HG03571 (cell line): ENCODE measurements at regions not wholly inside any gene's neighbourhood (a gene's known extent, or its start where the extent isn't known, plus 50 kb on each side); places are given as distances from the start of the nearest gene placed in this dataset.
"Not testable (repeated sequence)": the region's sequence is repeated elsewhere in the genome, so short reads cannot be mapped to it uniquely, and the experiment has no call there.

Experiments
- ATAC-seq: cut with Tn5 transposase; IDR thresholded peaks from one replicate; pipeline ENCODE4 v1.9.1; 2021; ENCODE audit not compliant: unreplicated experiment

DNA sequence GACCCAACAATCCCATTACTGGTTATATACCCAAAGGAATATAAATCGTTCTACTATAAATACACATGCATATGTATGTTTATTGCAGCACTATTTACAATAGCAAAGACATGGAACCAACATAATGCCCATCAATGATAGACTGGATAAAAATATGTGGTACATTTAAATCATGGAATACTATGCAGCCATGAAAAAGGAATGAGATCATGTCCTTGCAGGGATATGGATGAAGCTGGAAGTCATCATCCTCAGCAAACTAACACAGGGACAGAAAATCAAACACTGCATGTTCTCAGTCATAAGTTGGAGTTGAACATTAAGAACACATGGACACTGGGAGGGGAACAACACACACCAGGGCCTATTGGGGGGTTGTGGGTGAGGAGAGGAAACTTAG, 741.8 kb downstream of the CDH18 start:
- not testable (repeated sequence) for ATAC-seq

DNA sequence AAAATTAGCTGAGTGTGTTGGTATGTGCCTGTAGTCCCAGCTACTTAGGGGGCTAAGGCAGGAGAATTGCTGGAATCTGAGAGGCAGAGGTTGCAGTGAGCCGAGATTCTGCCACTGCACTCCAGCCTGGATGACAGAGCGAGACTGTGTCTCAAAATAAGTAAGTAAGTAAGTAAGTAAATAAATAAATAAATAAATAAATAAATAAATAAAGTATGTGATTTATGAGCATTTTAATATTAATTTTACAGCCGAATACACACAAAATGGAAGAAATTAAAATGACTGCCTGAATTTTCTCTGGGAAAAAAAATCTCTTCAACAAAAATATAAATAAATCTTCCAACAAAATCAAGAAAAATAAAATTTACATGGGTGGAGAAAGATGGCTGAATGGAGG, 740.7 kb downstream of the CDH18 start:
- no peak for ATAC-seq

DNA sequence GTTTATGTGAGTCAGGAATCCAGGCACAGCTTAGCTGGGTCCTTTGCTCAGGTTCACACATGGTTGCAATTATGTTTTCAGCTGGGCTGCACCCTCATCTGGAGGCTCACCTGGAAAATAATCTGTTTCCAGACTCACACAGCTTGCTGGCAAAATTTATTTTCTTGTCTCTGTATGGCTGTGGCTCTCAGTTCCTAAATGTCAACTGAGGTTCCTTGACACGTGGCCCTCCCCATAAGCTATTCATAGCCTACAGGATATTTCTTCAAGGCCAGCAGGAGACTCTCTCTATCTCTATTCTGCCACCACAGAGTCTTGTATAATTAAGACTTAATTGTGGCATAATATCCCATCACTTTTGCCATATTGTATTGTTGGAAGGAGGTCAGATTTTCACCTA, 732.0 kb downstream of the CDH18 start:
- ATAC-seq, result no peak

GRCh38 chr5:19258686-19259085, 729.3 kb downstream of the CDH18 start:
- no peak for ATAC-seq

DNA sequence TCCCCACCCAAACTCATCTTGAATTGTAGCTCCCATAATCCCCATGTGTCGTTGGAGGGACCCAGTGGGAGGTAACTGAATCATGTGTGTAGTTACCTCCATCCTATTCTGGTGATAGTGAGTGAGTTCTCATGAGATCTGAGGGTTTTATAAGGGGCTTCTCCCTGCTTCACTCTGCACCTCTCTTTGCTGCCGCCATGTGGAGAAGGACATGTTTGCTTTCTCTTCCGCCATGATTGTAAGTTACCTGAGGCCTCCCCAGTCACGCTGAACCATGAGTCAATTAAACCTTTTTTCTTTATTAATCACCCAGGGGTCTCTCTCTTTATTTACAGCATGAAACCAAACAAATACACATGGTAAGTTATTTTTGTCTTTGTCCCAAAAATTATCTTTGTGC, 726.1 kb downstream of the CDH18 start:
- no peak for ATAC-seq

GRCh38 chr5:19264821-19265220, 723.2 kb downstream of the CDH18 start:
- ATAC-seq, result no peak

- ATAC-seq, result no peak
Observed at GRCh38 chr5:19266791-19267190, 721.2 kb downstream of the CDH18 start.

DNA sequence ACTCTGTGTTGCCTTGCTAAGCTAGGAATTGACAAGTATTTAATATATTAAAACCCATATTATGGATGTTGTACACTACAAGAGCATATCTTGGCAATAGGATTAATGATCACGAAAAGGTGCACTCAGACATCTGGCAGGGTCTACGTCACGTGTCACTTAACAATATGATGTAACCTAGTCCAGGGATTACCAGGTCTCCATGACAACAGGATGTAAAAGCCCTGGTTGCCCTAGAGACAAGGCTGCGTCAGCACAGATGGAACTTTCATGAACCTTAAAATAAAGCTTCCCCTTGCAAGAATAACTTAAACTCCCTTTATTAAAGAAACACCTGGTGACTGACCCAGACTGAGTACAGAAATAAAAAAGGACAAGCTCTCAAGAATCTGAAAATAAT, 717.8 kb downstream of the CDH18 start:
- ATAC-seq, result no peak

GRCh38 chr5:19274578-19274977, 713.4 kb downstream of the CDH18 start:
- no peak for ATAC-seq

GRCh38 chr5:19285286-19285685, 702.7 kb downstream of the CDH18 start:
- no peak for ATAC-seq

DNA sequence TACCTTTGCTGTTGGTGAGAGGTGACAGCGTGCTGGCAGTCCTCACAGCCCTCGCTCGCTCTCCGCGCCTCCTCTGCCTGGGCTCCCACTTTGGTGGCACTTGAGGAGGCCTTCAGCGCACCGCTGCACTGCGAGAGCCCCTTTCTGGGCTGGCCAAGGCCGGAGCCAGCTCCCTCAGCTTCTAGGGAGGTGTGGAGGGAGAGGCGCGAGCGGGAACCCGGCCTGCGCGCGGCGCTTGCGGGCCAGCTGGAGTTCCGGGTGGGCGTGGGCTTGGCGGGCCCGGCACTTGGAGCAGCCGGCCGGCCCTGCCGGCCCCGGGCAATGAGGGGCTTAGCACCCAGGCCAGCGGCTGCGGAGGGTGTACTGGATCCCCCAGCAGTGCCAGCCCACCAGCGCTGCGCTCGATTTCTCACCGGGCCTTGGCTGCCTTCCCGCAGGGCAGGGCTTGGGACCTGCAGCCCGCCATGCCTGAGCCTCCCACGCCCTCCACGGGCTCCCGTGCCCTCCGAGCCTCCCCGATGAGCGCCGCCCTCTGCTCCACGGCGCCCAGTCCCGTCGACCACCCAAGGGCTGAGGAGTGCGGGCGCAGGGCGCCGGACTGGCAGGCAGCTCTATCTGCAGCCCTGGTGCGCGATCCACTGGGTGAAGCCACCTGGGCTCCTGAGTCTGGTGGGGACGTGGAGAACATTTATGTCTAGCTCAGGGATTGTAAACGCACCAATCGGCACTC, 700.3 kb downstream of the CDH18 start:
- not testable (repeated sequence) for ATAC-seq

DNA sequence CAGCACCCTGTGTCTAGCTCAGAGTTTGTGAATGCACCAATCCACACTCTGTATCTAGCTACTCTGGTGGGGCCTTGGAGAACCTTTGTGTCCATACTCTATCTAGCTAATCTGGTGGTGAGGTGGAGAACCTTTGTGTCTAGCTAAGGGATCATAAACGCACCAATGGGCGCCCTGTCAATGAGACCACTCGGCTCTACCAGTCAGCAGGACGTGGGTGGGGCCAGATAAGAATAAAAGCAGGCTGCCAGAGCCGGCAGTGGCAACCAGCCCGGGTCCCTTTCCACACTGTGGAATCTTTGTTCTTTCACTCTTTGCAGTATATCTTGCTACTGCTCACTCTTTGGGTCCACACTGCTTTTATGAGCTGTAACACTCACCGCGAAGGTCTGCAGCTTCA, 699.7 kb downstream of the CDH18 start:
- not testable (repeated sequence) for ATAC-seq

- ATAC-seq, result no peak
Observed at GRCh38 chr5:19297934-19298333, 690.1 kb downstream of the CDH18 start.

GRCh38 chr5:19301271-19301670, 686.7 kb downstream of the CDH18 start:
- ATAC-seq, result no peak

DNA sequence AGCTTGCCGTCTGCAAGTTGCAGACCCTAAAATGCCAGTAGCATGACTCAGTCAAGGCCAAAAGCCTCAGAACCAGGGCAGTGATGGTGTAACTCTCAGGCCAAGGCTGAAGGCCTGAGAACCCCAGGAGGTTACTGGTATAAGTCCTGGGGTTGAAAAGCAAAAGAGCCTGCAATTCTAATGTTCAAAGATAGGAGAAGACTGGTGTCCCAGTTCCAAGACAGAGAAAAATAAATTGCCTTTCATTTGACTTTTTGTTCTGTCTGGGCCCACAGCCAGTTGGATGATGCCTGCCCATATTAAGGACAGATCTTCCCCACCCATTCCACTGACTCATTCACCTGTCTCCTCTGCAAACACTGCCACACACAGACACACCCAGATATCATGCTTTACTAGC, 673.2 kb downstream of the CDH18 start:
- ATAC-seq, result no peak

DNA sequence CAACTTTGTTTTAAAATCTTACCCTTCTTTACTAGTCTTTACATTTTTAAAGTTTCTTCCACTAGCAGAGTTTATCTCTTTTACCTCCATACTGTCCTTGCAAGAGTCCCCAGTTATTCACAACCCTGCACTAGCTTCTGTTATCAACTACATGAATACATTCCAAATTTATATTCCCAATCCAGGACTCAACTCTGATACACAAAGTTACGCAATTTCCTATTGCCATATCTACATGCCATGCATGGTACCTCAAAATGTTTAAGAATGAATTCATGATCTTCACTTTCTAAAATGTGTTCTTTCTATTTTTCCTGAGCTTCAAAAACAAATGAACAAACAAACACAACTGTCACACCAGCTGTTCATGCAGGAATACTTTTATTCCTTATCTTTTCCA, 668.7 kb downstream of the CDH18 start:
- no peak for ATAC-seq

DNA sequence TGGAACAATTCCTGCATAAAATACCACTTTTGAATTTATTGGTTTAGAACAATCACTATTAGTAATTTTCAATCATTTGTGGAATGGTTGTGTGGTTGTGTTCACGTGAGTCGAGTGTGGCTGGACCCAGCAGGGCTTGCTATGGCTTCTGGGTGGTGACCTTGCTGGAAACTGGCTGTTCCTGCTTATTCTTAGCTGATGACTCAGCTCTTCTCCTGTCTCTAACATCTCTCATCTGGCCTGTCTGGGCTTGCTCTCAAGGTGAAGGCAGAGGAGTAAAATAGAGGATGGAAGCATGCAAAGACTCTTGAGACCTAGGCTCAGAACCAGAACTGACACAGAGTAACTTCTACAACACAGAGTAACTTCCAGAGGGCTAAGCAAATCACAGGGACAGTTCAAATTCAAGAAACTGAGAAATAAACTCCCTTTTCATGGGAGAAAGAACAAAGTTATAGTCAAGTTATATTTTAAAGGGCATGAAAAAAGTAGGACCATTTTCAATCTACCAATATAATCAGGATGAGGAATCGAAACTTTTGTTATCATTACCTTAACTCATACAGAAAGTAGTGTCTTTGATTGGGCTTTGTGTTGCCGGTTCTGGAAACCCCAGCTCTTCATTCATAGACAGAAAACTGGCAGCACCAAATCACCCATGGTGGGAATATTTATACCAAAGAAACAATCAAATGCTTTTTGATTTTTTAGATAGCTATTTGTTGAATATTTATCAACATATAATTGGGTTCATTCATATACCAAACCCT, 665.1 kb downstream of the CDH18 start:
- no peak for ATAC-seq

- no peak for ATAC-seq
Observed at GRCh38 chr5:19334278-19334677, 653.7 kb downstream of the CDH18 start.

DNA sequence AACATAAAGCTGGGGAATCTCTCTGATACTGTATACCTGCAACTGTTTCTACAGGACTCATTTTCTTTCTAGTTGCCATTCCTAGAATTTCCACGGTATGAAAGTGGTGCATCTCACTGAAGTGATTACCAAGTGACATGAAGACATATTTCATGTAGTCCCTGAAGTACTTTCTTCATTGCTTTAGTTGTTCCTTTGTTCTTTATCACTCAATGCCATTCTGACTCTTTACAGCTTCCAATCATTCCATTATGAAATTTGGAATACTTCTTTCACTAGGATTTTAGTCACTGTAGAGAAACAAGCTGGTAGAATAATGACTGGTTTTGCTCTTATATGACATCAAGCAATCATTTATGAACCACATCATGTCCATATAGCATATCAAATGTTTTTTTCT, 645.1 kb downstream of the CDH18 start:
- no peak for ATAC-seq

- no peak for ATAC-seq
Observed at GRCh38 chr5:19352120-19352519, 635.9 kb downstream of the CDH18 start.

DNA sequence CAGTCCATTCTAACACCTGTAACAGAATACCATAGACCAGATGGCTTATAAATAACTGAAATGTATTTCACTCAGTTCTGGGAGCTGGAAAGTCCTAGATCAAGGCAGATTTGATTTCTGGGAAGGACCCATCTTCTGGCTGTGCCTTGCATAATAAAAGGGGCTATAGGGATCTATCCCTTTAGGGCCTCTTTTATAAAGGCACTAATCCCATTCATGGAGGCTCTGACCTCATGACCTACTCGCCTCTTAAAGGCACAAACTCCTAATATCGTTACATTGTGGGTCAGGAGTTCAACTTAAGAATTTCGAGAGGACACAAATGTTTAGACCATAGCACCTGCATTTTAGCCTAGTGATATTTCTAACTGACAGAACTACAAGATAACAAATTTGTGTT, 619.0 kb downstream of the CDH18 start:
- no peak for ATAC-seq

GRCh38 chr5:19369561-19369960, 618.4 kb downstream of the CDH18 start:
- ATAC-seq, result no peak
